Activated naive CD8-positive, alpha-beta T cell treated with anti-CD3 and anti-CD28 coated beads, Interleukin-2, amount 10 ng/mL, durations not matched to agents 7 days and 5 days (primary cell): ENCODE measurements at regions not wholly inside any gene's neighbourhood (a gene's known extent, or its start where the extent isn't known, plus 50 kb on each side); places are given as distances from the start of the nearest gene placed in this dataset.
"Not testable (repeated sequence)": the region's sequence is repeated elsewhere in the genome, so short reads cannot be mapped to it uniquely, and the experiment has no call there.

Experiments used
- ATAC-seq: fragments of 150-1000 bp; cut with Tn5 transposase; one replicate; pipeline ENCODE4 v1.10.0; 2021; ENCODE audit warnings: low read depth, moderate library complexity
- POLR2A ChIA-PET: fragments of 350-600 bp; sonication (Branson Sonifier 250); formaldehyde crosslinking; loops from one replicate; lab custom pipeline; 2021; ENCODE audit warnings: antibody characterized with exemption; lab: Charles Lee
- DNase-seq: peaks from one replicate; pipeline ENCODE4 v3.0.0; 2021
- H3K27ac Mint-ChIP-seq: one replicate; pipeline ENCODE4 v1.8.0; 2022; ENCODE audit warnings: mild to moderate bottlenecking, mixed read lengths
- H3K27me3 Mint-ChIP-seq: one replicate; pipeline ENCODE4 v1.8.0; 2022; ENCODE audit warnings: mild to moderate bottlenecking, moderate library complexity, mixed read lengths
- H3K36me3 Mint-ChIP-seq: one replicate; pipeline ENCODE4 v1.8.0; 2021; ENCODE audit warnings: mild to moderate bottlenecking, mixed read lengths
- H3K4me1 Mint-ChIP-seq: one replicate; pipeline ENCODE4 v1.8.0; 2021; ENCODE audit warnings: mixed read lengths
- H3K4me3 Mint-ChIP-seq: one replicate; pipeline ENCODE4 v1.8.0; 2022; ENCODE audit warnings: mild to moderate bottlenecking, moderate library complexity, mixed read lengths
- H3K9me3 Mint-ChIP-seq: one replicate; pipeline ENCODE4 v1.8.0; 2021; ENCODE audit warnings: mixed read lengths

GRCh38 chr7:91397612-91398011 lies 133.4 kb downstream of the FZD1 start:
- POLR2A ChIA-PET, result no interaction called here
- H3K9me3 Mint-ChIP-seq, result peaks cover 7% of the 10 kb centered on the region
- ATAC-seq (no peak), DNase-seq (no peak)
- H3K36me3 Mint-ChIP-seq, result no peaks in the 10 kb centered on the region
- no peak overlapping the region for H3K27ac Mint-ChIP-seq
- no peak overlapping the region for H3K4me3 Mint-ChIP-seq
- H3K27me3 Mint-ChIP-seq, result no peaks in the 10 kb centered on the region
- no peaks in the 10 kb centered on the region for H3K4me1 Mint-ChIP-seq

GRCh38 chr7:91398341-91398740 lies 134.1 kb downstream of the FZD1 start:
- ATAC-seq (no peak), DNase-seq (no peak)
- H3K27ac Mint-ChIP-seq, result no peak overlapping the region
- H3K27me3 Mint-ChIP-seq, result no peaks in the 10 kb centered on the region
- H3K9me3 Mint-ChIP-seq, result peaks cover 7% of the 10 kb centered on the region
- H3K36me3 Mint-ChIP-seq, result no peaks in the 10 kb centered on the region
- no peak overlapping the region for H3K4me3 Mint-ChIP-seq
- H3K4me1 Mint-ChIP-seq, result no peaks in the 10 kb centered on the region
- POLR2A ChIA-PET, result no interaction called here

- Mint-ChIP-seq H3K27me3 (peaks cover 2% of the 10 kb centered on the region), H3K4me3 (no peak overlapping the region), H3K4me1 (no peaks in the 10 kb centered on the region), H3K9me3 (peaks cover 6% of the 10 kb centered on the region), H3K27ac (no peak overlapping the region), H3K36me3 (no peaks in the 10 kb centered on the region)
- no peak for ATAC-seq
- no peak for DNase-seq
- POLR2A ChIA-PET, result no interaction called here
Measured at GRCh38 chr7:91405092-91405788, 141.0 kb downstream of the FZD1 start.

- ATAC-seq, H3K4me3 Mint-ChIP-seq, H3K4me1 Mint-ChIP-seq, DNase-seq, H3K27me3 Mint-ChIP-seq, H3K27ac Mint-ChIP-seq, POLR2A ChIA-PET, H3K36me3 Mint-ChIP-seq, H3K9me3 Mint-ChIP-seq: not testable (repeated sequence)
Measured at GRCh38 chr7:91405873-91406272, 141.6 kb downstream of the FZD1 start.

GRCh38 chr7:91407942-91408341 lies 143.7 kb downstream of the FZD1 start:
- peaks cover 1% of the 10 kb centered on the region for H3K9me3 Mint-ChIP-seq
- H3K4me1 Mint-ChIP-seq, result no peaks in the 10 kb centered on the region
- peaks cover 2% of the 10 kb centered on the region for H3K27me3 Mint-ChIP-seq
- no peak for DNase-seq
- no peaks in the 10 kb centered on the region for H3K36me3 Mint-ChIP-seq
- no peak overlapping the region for H3K4me3 Mint-ChIP-seq
- POLR2A ChIA-PET, result no interaction called here
- ATAC-seq, result no peak
- no peak overlapping the region for H3K27ac Mint-ChIP-seq

GRCh38 chr7:91408388-91409154 lies 144.3 kb downstream of the FZD1 start:
- Mint-ChIP-seq H3K27ac (no peak overlapping the region), H3K36me3 (no peaks in the 10 kb centered on the region), H3K27me3 (peaks cover 2% of the 10 kb centered on the region), H3K9me3 (peaks cover 1% of the 10 kb centered on the region), H3K4me3 (no peak overlapping the region), H3K4me1 (no peaks in the 10 kb centered on the region)
- POLR2A ChIA-PET, result no interaction called here
- DNase-seq (no peak), ATAC-seq (no peak)

GRCh38 chr7:91411060-91411459 lies 146.8 kb downstream of the FZD1 start:
- H3K36me3 Mint-ChIP-seq, result no peaks in the 10 kb centered on the region
- no peak overlapping the region for H3K27ac Mint-ChIP-seq
- POLR2A ChIA-PET, result no interaction called here
- H3K27me3 Mint-ChIP-seq, result no peaks in the 10 kb centered on the region
- H3K9me3 Mint-ChIP-seq, result peaks cover 1% of the 10 kb centered on the region
- no peak for DNase-seq
- H3K4me3 Mint-ChIP-seq, result no peak overlapping the region
- H3K4me1 Mint-ChIP-seq, result no peaks in the 10 kb centered on the region
- ATAC-seq, result no peak

GRCh38 chr7:91412298-91412697 lies 148.1 kb downstream of the FZD1 start:
- no peaks in the 10 kb centered on the region for H3K4me1 Mint-ChIP-seq
- H3K4me3 Mint-ChIP-seq, result no peak overlapping the region
- POLR2A ChIA-PET, result no interaction called here
- no peaks in the 10 kb centered on the region for H3K36me3 Mint-ChIP-seq
- ATAC-seq (no peak), DNase-seq (no peak)
- H3K27me3 Mint-ChIP-seq, result no peaks in the 10 kb centered on the region
- H3K9me3 Mint-ChIP-seq, result peaks cover under 1% of the 10 kb centered on the region
- no peak overlapping the region for H3K27ac Mint-ChIP-seq

- no peaks in the 10 kb centered on the region for H3K9me3 Mint-ChIP-seq
- H3K4me1 Mint-ChIP-seq, result no peaks in the 10 kb centered on the region
- ATAC-seq (no peak), DNase-seq (no peak)
- no peak overlapping the region for H3K4me3 Mint-ChIP-seq
- H3K27me3 Mint-ChIP-seq, result no peaks in the 10 kb centered on the region
- POLR2A ChIA-PET, result no interaction called here
- no peak overlapping the region for H3K27ac Mint-ChIP-seq
- H3K36me3 Mint-ChIP-seq, result no peaks in the 10 kb centered on the region
Measured at GRCh38 chr7:91414734-91415133, 150.5 kb downstream of the FZD1 start.

GRCh38 chr7:91416155-91416865 lies 152.1 kb downstream of the FZD1 start:
- no peaks in the 10 kb centered on the region for H3K36me3 Mint-ChIP-seq
- DNase-seq, result no peak
- H3K4me3 Mint-ChIP-seq, result no peak overlapping the region
- H3K27ac Mint-ChIP-seq, result no peak overlapping the region
- no peaks in the 10 kb centered on the region for H3K27me3 Mint-ChIP-seq
- H3K4me1 Mint-ChIP-seq, result no peaks in the 10 kb centered on the region
- no peaks in the 10 kb centered on the region for H3K9me3 Mint-ChIP-seq
- POLR2A ChIA-PET, result no interaction called here
- ATAC-seq, result no peak

GRCh38 chr7:91420606-91421005 lies 156.4 kb downstream of the FZD1 start:
- no peaks in the 10 kb centered on the region for H3K36me3 Mint-ChIP-seq
- H3K27me3 Mint-ChIP-seq, result no peaks in the 10 kb centered on the region
- no peaks in the 10 kb centered on the region for H3K4me1 Mint-ChIP-seq
- POLR2A ChIA-PET, result no interaction called here
- no peak overlapping the region for H3K27ac Mint-ChIP-seq
- DNase-seq, result no peak
- no peak for ATAC-seq
- no peak overlapping the region for H3K4me3 Mint-ChIP-seq
- H3K9me3 Mint-ChIP-seq, result no peaks in the 10 kb centered on the region

- DNase-seq (no peak), ATAC-seq (no peak)
- Mint-ChIP-seq H3K9me3 (no peaks in the 10 kb centered on the region), H3K4me1 (no peaks in the 10 kb centered on the region), H3K36me3 (no peaks in the 10 kb centered on the region), H3K27ac (no peak overlapping the region), H3K27me3 (no peaks in the 10 kb centered on the region), H3K4me3 (no peak overlapping the region)
- POLR2A ChIA-PET, result no interaction called here
Measured at GRCh38 chr7:91421018-91421417, 156.8 kb downstream of the FZD1 start.

GRCh38 chr7:91424371-91424770 lies 160.1 kb downstream of the FZD1 start:
- no peak for ATAC-seq
- no peak for DNase-seq
- H3K36me3 Mint-ChIP-seq, result no peaks in the 10 kb centered on the region
- POLR2A ChIA-PET, result interaction anchor here (0.5 kb wide), 1 partner anchor 609 kb away, joined by 4 read pairs; no protein-coding TSS in a partner anchor
- no peak overlapping the region for H3K27ac Mint-ChIP-seq
- no peak overlapping the region for H3K4me3 Mint-ChIP-seq
- H3K4me1 Mint-ChIP-seq, result no peaks in the 10 kb centered on the region
- H3K27me3 Mint-ChIP-seq, result no peaks in the 10 kb centered on the region
- no peaks in the 10 kb centered on the region for H3K9me3 Mint-ChIP-seq

GRCh38 chr7:91425149-91425548 lies 160.9 kb downstream of the FZD1 start:
- Mint-ChIP-seq H3K27me3 (no peaks in the 10 kb centered on the region), H3K27ac (no peak overlapping the region), H3K4me1 (no peaks in the 10 kb centered on the region), H3K9me3 (no peaks in the 10 kb centered on the region), H3K4me3 (no peak overlapping the region), H3K36me3 (no peaks in the 10 kb centered on the region)
- POLR2A ChIA-PET, result no interaction called here
- ATAC-seq, result no peak
- DNase-seq, result no peak
